GM12878 (cell line): ENCODE measurements at regions not wholly inside any gene's neighbourhood (a gene's known extent, or its start where the extent isn't known, plus 50 kb on each side); places are given as distances from the start of the nearest gene placed in this dataset.

ENCODE experiments used
- ATAC-seq: fragments of 200-7000 bp; cut with Tn5 transposase; 3 replicates; pipeline ENCODE4 v1.9.1; 2020; ENCODE audit warnings: mild to moderate bottlenecking, moderate library complexity
- BruUV-seq: library from RNA; stranded (reverse); fragments of 400-500 nt; replicated peaks from 2 replicates; lab custom pipeline; 2021; lab: Mats Ljungman, UMichigan
- CTCF ChIA-PET: fragments of 300-600 bp; sonication (Branson Sonifier 250); formaldehyde crosslinking; extraction: SDS; loops from one replicate; lab custom pipeline; 2021; ENCODE audit warnings: inconsistent platforms; lab: Yijun Ruan, JAX
- POLR2A ChIA-PET: fragments of 350-600 bp; formaldehyde crosslinking; extraction: SDS; loops from one replicate; lab custom pipeline; 2021; ENCODE audit warnings: inconsistent platforms; lab: Charles Lee
- RAD21 ChIA-PET: fragments of 300-600 bp; sonication (Branson Sonifier 250); formaldehyde crosslinking; loops from one replicate; lab custom pipeline; 2023; ENCODE audit warnings: antibody characterized with exemption; ENCODE audit not compliant: unreplicated experiment; lab: Charles Lee
- SMC1A ChIA-PET: fragments of 300-600 bp; sonication (Branson Sonifier 250); formaldehyde crosslinking; loops from one replicate; lab custom pipeline; 2023; ENCODE audit not compliant: unreplicated experiment, uncharacterized antibody; lab: Charles Lee
- DNase-seq: peaks from one replicate; pipeline ENCODE4 v3.0.0-alpha.2; 2011; ENCODE audit warnings: low read depth, low spot score
- FAIRE-seq: peaks from 3 replicates; lab custom pipeline; 2011; peaks lifted over from hg19 to GRCh38; lab: Jason Lieb, UNC
- H2AFZ ChIP-seq: 2 replicates; pipeline ENCODE4 v1.6.0; 2011; ENCODE audit warnings: low read depth, low read length, control low read depth; ENCODE audit not compliant: control insufficient read depth
- H3K27ac ChIP-seq: 2 replicates; pipeline ENCODE4 v1.5.1; 2011; ENCODE audit warnings: control low read depth; ENCODE audit not compliant: control insufficient read depth, insufficient read depth
- H3K27me3 ChIP-seq, 2 experiments: replicated peaks in 1 of 2; 2 replicates each; pipeline versions ENCODE4 v1.6.0 to v1.6.1; 2011; ENCODE audit warnings: low read length in 1 of 2; ENCODE audit not compliant: control insufficient read depth in 2 of 2, insufficient read depth in 2 of 2
- H3K36me3 ChIP-seq, 2 experiments: 2 replicates each; pipeline ENCODE4 v1.5.1; 2011; ENCODE audit warnings: low read length in 1 of 2; ENCODE audit not compliant: control insufficient read depth in 2 of 2, insufficient read depth in 2 of 2
- H3K4me1 ChIP-seq: 2 replicates; pipeline ENCODE4 v1.6.1; 2011; ENCODE audit warnings: mild to moderate bottlenecking, low read length, moderate library complexity, mixed read lengths; ENCODE audit not compliant: control insufficient read depth, insufficient read depth
- H3K4me2 ChIP-seq: 2 replicates; pipeline ENCODE4 v1.6.0; 2011; ENCODE audit warnings: control low read depth; ENCODE audit not compliant: control insufficient read depth, insufficient read depth
- H3K4me3 ChIP-seq: fragments of 200-600 bp; sonication (generic); 2 replicates; pipeline ENCODE4 v1.5.1; 2016
- H3K79me2 ChIP-seq: 2 replicates; pipeline ENCODE4 v1.6.0; 2011; ENCODE audit warnings: low read length; ENCODE audit not compliant: control insufficient read depth, insufficient read depth
- H3K9ac ChIP-seq: 2 replicates; pipeline ENCODE4 v1.8.0; 2011; ENCODE audit warnings: low read length, control low read depth, mixed read lengths; ENCODE audit not compliant: control insufficient read depth, insufficient read depth
- H3K9me3 ChIP-seq: replicated peaks from 3 replicates; pipeline ENCODE4 v1.5.1; 2011; ENCODE audit warnings: mild to moderate bottlenecking, low read length; ENCODE audit not compliant: control insufficient read depth, insufficient read depth
- H4K20me1 ChIP-seq: 2 replicates; pipeline ENCODE4 v1.6.0; 2011; ENCODE audit not compliant: control insufficient read depth, insufficient read depth
- BMI1 ChIP-seq: fragments of 450-650 bp; IDR thresholded peaks from 2 replicates; pipeline ENCODE4 v1.6.1; 2016; ENCODE audit warnings: mild to moderate bottlenecking, moderate library complexity, borderline replicate concordance
- BRCA1 ChIP-seq: IDR thresholded peaks from 2 replicates; pipeline ENCODE4 v1.6.1; 2011; ENCODE audit warnings: low read depth, low read length, improper control_type of control experiment
- CEBPB ChIP-seq, 2 experiments: fragments of 150-350 bp in 1 of 2; IDR thresholded peaks; 2 replicates each; pipeline ENCODE4 v1.6.1; 2012 to 2014; ENCODE audit warnings: low read depth in 2 of 2, low read length in 2 of 2, borderline replicate concordance in 1 of 2, inconsistent platforms in 1 of 2
- HDAC6 ChIP-seq: fragments of 200-600 bp; sonication (generic); IDR thresholded peaks from one replicate; pipeline ENCODE4 v1.8.0; 2017; ENCODE audit warnings: antibody characterized with exemption; ENCODE audit not compliant: unreplicated experiment
- IRF4 ChIP-seq: IDR thresholded peaks from 2 replicates; pipeline ENCODE4 v1.6.1; 2011; ENCODE audit warnings: low read depth, low read length
- KLF5 ChIP-seq: fragments of 450-650 bp; IDR thresholded peaks from 2 replicates; pipeline ENCODE4 v1.6.1; 2014; ENCODE audit warnings: mild to moderate bottlenecking; ENCODE audit not compliant: partially characterized antibody
- LARP7 ChIP-seq: fragments of 450-650 bp; IDR thresholded peaks from 2 replicates; pipeline ENCODE4 v1.6.1; 2017; ENCODE audit warnings: mild to moderate bottlenecking
- MYB ChIP-seq: fragments of 150-350 bp; IDR thresholded peaks from 2 replicates; pipeline ENCODE4 v1.6.1; 2014; ENCODE audit warnings: mild to moderate bottlenecking, low read depth, low read length, borderline replicate concordance
- NFYB ChIP-seq: IDR thresholded peaks from 2 replicates; pipeline ENCODE4 v1.6.1; 2011; ENCODE audit warnings: low read depth, mild to moderate bottlenecking, low read length, improper control_type of control experiment, moderate library complexity; ENCODE audit not compliant: insufficient read depth
- PAX8 ChIP-seq: fragments of 450-650 bp; IDR thresholded peaks from 2 replicates; pipeline ENCODE4 v1.6.1; 2017; ENCODE audit warnings: mild to moderate bottlenecking, moderate library complexity
- SUZ12 ChIP-seq: fragments of 200-600 bp; sonication (generic); IDR thresholded peaks from one replicate; pipeline ENCODE4 v1.6.1; 2018; ENCODE audit warnings: antibody characterized with exemption, mild to moderate bottlenecking; ENCODE audit not compliant: unreplicated experiment
- YY1 ChIP-seq: IDR thresholded peaks from 2 replicates; pipeline ENCODE4 v1.6.1; 2011; ENCODE audit warnings: low read depth, mild to moderate bottlenecking, low read length
- ZNF207 ChIP-seq: fragments of 450-650 bp; IDR thresholded peaks from 2 replicates; pipeline ENCODE4 v1.6.1; 2014; ENCODE audit warnings: antibody characterized with exemption, mild to moderate bottlenecking, borderline replicate concordance
- ZNF217 ChIP-seq: fragments of 450-650 bp; IDR thresholded peaks from 2 replicates; pipeline ENCODE4 v1.6.1; 2017; ENCODE audit warnings: antibody characterized with exemption, mild to moderate bottlenecking
- WGBS: methylation state at CpG from one replicate; pipeline ENCODE4 v1.1.6; 2016; ENCODE audit warnings: low lambda C conversion rate; ENCODE audit not compliant: insufficient replicate concordance, insufficient coverage; ENCODE audit errors: missing lambda C conversion rate; 5-methylcytosine and 5-hydroxymethylcytosine counted together
- in situ Hi-C: fragments of 300-500 bp; cut with MboI; formaldehyde crosslinking; loops from 9 replicates; pipeline ENCODE4 v1.14.3; 2018; ENCODE audit warnings: mixed read lengths
- intact Hi-C: fragments of 100-400 bp; cut with micrococcal nuclease; formaldehyde crosslinking; loops from one replicate; pipeline ENCODE4 v1.14.2; 2022; ENCODE audit not compliant: unreplicated experiment
- TF ChIP-seq, protein P1 (sequence below): fragments of 450-650 bp; IDR thresholded peaks from 2 replicates; pipeline ENCODE4 v1.6.1; 2017; ENCODE audit warnings: mild to moderate bottlenecking, moderate library complexity
- TF ChIP-seq, protein P2 (sequence below): IDR thresholded peaks from 2 replicates; pipeline ENCODE4 v1.6.1; 2011; ENCODE audit warnings: borderline replicate concordance, low read depth, mild to moderate bottlenecking, moderate library complexity, low read length; ENCODE audit not compliant: insufficient read depth, poor library complexity, severe bottlenecking
- TF ChIP-seq, protein P3 (sequence below): fragments of 450-650 bp; IDR thresholded peaks from 2 replicates; pipeline ENCODE4 v1.6.1; 2017; ENCODE audit warnings: antibody characterized with exemption, mild to moderate bottlenecking, moderate library complexity

DNA sequence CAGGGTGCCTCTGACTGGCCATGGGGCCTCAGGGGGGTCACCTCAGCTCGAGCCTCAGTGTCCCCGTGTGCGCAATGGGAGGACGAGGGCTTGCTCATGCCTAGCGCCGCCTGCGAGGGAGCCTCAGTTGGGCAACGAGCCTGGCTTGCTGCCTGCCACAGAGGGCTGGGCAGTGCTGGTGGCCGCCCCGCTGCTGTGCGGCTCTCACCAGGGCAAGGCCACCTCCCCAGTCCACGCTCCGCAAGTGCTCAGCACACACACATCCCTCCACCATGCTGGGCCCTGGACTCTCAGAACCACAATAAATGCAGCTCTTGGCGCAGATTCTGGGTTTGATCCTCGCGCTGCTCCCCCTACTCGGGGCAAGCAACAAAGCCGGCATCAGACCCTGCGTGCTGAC, 76.2 kb downstream of the ENGASE start:
- BruUV-seq: no TSS peak
- RAD21 ChIA-PET: no interaction called here

More for the DNA sequence above, 76.2 kb downstream of the ENGASE start:
- Histone ChIP-seq H3K9me3 (no peaks in the 10 kb centered on the region), H3K27ac (no peak overlapping the region), H3K4me1 (no peaks in the 10 kb centered on the region), H3K79me2 (no peaks in the 10 kb centered on the region), H3K27me3 (no peaks in the 10 kb centered on the region; a peak in 1 of 4 replicates), H3K4me3 (no peak overlapping the region), H4K20me1 (no peaks in the 10 kb centered on the region), H3K4me2 (no peak overlapping the region), H3K9ac (no peak overlapping the region), H2AFZ (no peak overlapping the region), H3K36me3 (no peaks in the 10 kb centered on the region)
- in situ Hi-C loops: no loop called here
- ChIA-PET CTCF (no interaction called here), SMC1A (no interaction called here), POLR2A (no interaction called here)
- no peak for FAIRE-seq
- intact Hi-C loops: no loop called here
- TF ChIP-seq CEBPB (IDR thresholded peaks at IDR 0.05; ENCODE audit: borderline replicate concordance in 1 of 2, low read depth in 2 of 2, low read length in 2 of 2) (no peak), IRF4 (no peak), LARP7 (no peak), ZNF207 (no peak), BMI1 (no peak), HDAC6 (no peak), MYB (no peak), ZNF217 (no peak), KLF5 (no peak), SUZ12 (no peak), YY1 (no peak), PAX8 (no peak), BRCA1 (no peak), NFYB (no peak)
- TF ChIP-seq, protein P1, sequence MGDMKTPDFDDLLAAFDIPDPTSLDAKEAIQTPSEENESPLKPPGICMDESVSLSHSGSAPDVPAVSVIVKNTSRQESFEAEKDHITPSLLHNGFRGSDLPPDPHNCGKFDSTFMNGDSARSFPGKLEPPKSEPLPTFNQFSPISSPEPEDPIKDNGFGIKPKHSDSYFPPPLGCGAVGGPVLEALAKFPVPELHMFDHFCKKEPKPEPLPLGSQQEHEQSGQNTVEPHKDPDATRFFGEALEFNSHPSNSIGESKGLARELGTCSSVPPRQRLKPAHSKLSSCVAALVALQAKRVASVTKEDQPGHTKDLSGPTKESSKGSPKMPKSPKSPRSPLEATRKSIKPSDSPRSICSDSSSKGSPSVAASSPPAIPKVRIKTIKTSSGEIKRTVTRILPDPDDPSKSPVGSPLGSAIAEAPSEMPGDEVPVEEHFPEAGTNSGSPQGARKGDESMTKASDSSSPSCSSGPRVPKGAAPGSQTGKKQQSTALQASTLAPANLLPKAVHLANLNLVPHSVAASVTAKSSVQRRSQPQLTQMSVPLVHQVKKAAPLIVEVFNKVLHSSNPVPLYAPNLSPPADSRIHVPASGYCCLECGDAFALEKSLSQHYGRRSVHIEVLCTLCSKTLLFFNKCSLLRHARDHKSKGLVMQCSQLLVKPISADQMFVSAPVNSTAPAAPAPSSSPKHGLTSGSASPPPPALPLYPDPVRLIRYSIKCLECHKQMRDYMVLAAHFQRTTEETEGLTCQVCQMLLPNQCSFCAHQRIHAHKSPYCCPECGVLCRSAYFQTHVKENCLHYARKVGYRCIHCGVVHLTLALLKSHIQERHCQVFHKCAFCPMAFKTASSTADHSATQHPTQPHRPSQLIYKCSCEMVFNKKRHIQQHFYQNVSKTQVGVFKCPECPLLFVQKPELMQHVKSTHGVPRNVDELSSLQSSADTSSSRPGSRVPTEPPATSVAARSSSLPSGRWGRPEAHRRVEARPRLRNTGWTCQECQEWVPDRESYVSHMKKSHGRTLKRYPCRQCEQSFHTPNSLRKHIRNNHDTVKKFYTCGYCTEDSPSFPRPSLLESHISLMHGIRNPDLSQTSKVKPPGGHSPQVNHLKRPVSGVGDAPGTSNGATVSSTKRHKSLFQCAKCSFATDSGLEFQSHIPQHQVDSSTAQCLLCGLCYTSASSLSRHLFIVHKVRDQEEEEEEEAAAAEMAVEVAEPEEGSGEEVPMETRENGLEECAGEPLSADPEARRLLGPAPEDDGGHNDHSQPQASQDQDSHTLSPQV: no peak
- TF ChIP-seq, protein P2, sequence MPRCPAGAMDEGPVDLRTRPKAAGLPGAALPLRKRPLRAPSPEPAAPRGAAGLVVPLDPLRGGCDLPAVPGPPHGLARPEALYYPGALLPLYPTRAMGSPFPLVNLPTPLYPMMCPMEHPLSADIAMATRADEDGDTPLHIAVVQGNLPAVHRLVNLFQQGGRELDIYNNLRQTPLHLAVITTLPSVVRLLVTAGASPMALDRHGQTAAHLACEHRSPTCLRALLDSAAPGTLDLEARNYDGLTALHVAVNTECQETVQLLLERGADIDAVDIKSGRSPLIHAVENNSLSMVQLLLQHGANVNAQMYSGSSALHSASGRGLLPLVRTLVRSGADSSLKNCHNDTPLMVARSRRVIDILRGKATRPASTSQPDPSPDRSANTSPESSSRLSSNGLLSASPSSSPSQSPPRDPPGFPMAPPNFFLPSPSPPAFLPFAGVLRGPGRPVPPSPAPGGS: no peak
- TF ChIP-seq, protein P3, sequence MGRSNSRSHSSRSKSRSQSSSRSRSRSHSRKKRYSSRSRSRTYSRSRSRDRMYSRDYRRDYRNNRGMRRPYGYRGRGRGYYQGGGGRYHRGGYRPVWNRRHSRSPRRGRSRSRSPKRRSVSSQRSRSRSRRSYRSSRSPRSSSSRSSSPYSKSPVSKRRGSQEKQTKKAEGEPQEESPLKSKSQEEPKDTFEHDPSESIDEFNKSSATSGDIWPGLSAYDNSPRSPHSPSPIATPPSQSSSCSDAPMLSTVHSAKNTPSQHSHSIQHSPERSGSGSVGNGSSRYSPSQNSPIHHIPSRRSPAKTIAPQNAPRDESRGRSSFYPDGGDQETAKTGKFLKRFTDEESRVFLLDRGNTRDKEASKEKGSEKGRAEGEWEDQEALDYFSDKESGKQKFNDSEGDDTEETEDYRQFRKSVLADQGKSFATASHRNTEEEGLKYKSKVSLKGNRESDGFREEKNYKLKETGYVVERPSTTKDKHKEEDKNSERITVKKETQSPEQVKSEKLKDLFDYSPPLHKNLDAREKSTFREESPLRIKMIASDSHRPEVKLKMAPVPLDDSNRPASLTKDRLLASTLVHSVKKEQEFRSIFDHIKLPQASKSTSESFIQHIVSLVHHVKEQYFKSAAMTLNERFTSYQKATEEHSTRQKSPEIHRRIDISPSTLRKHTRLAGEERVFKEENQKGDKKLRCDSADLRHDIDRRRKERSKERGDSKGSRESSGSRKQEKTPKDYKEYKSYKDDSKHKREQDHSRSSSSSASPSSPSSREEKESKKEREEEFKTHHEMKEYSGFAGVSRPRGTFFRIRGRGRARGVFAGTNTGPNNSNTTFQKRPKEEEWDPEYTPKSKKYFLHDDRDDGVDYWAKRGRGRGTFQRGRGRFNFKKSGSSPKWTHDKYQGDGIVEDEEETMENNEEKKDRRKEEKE: no peak
- 54% methylated on average over 19 of the region's 19 CpGs for WGBS
- no peak for DNase-seq
- no peak for ATAC-seq
